Breast epithelium (tissue), 4 donors: ENCODE measurements at regions not wholly inside any gene's neighbourhood (a gene's known extent, or its start where the extent isn't known, plus 50 kb on each side); places are given as distances from the start of the nearest gene placed in this dataset.

Experiments used
- DNase-seq, 2 donors: peaks; one replicate each; pipeline ENCODE4 v3.0.0-alpha.2; 2019; ENCODE audit warnings: low spot score in 2 of 2
- H3K27ac ChIP-seq, 2 donors: fragments of 200-600 bp; sonication (generic) in 1 of 2; one replicate each; pipeline ENCODE4 v1.5.1; 2016 to 2019; ENCODE audit warnings: mild to moderate bottlenecking in 1 of 2
- H3K27me3 ChIP-seq, 2 donors: fragments of 200-600 bp; sonication (generic) in 1 of 2; one replicate each; pipeline versions ENCODE4 v1.5.1 to v1.6.0; 2017 to 2019; ENCODE audit warnings: control low read depth in 1 of 2, mild to moderate bottlenecking in 1 of 2
- H3K36me3 ChIP-seq: fragments of 200-600 bp; one replicate; pipeline ENCODE4 v1.5.1; 2019
- H3K4me1 ChIP-seq, 2 donors: fragments of 200-600 bp; sonication (generic); one replicate each; pipeline ENCODE4 v1.5.1; 2016 to 2019; ENCODE audit warnings: control low read depth in 1 of 2
- H3K4me3 ChIP-seq, 3 donors: fragments of 200-600 bp; sonication (generic); 1 replicate in 2 of 3; 2 replicates in 1 of 3; pipeline ENCODE4 v1.5.1; 2016 to 2019; ENCODE audit warnings: mild to moderate bottlenecking in 3 of 3, moderate library complexity in 2 of 3
- H3K9me3 ChIP-seq, 2 donors: fragments of 200-600 bp; sonication (generic) in 1 of 2; one replicate each; pipeline ENCODE4 v1.5.1; 2016 to 2019; ENCODE audit warnings: control low read depth in 1 of 2
- POLR2A ChIP-seq: fragments of 450-650 bp; IDR thresholded peaks from one replicate; pipeline ENCODE4 v1.6.1; 2016; ENCODE audit warnings: antibody characterized with exemption, mild to moderate bottlenecking, moderate library complexity
- POLR2AphosphoS5 ChIP-seq, 3 donors: sonication (generic); formaldehyde crosslinking; IDR thresholded peaks; one replicate each; pipeline ENCODE4 v1.6.1; 2017; ENCODE audit warnings: antibody characterized with exemption in 3 of 3
- intact Hi-C: fragments of 100-400 bp; cut with DNase I; formaldehyde crosslinking; loops from one replicate; pipeline ENCODE4 v1.15.1; 2023; ENCODE audit warnings: low total_unique reads
- TF ChIP-seq, protein P1 (sequence below), 3 donors: fragments of 450-650 bp; IDR thresholded peaks; one replicate each; pipeline ENCODE4 v1.5.1; 2016 to 2017; ENCODE audit warnings: antibody characterized with exemption in 3 of 3, mild to moderate bottlenecking in 3 of 3, moderate library complexity in 3 of 3

- intact Hi-C loops, result no loop called here
- H3K27ac ChIP-seq, result peak overlapping the region; percentile 43 to 68
- H3K4me3 ChIP-seq, result no peak overlapping the region
These were observed 622.1 kb downstream of the SPRY1 start for GRCh38 chr4:124018383-124019317.

GRCh38 chr4:124019749-124020549 is 623.4 kb downstream of the SPRY1 start:
- Histone ChIP-seq H3K9me3 (peaks cover 0 to 3% of the 10 kb centered on the region in 2 donors), H3K4me1 (no peaks in the 10 kb centered on the region), H3K27ac (peak overlapping the region in 1 of 2 donors; percentile 70), H3K4me3 (peak overlapping the region in 1 of 3 donors; percentile 26), H3K27me3 (no peaks in the 10 kb centered on the region), H3K36me3 (no peaks in the 10 kb centered on the region)
- intact Hi-C loops, result no loop called here
- no peak for DNase-seq
- TF ChIP-seq POLR2AphosphoS5 (IDR thresholded peaks at IDR 0.05) (no peak), POLR2A (no peak)
- TF ChIP-seq, protein P1, sequence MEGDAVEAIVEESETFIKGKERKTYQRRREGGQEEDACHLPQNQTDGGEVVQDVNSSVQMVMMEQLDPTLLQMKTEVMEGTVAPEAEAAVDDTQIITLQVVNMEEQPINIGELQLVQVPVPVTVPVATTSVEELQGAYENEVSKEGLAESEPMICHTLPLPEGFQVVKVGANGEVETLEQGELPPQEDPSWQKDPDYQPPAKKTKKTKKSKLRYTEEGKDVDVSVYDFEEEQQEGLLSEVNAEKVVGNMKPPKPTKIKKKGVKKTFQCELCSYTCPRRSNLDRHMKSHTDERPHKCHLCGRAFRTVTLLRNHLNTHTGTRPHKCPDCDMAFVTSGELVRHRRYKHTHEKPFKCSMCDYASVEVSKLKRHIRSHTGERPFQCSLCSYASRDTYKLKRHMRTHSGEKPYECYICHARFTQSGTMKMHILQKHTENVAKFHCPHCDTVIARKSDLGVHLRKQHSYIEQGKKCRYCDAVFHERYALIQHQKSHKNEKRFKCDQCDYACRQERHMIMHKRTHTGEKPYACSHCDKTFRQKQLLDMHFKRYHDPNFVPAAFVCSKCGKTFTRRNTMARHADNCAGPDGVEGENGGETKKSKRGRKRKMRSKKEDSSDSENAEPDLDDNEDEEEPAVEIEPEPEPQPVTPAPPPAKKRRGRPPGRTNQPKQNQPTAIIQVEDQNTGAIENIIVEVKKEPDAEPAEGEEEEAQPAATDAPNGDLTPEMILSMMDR (IDR thresholded peaks at IDR 0.05), result no peak

More at GRCh38 chr4:124018383-124019317, 622.1 kb downstream of the SPRY1 start:
- H3K36me3 ChIP-seq, result no peaks in the 10 kb centered on the region
- no peaks in the 10 kb centered on the region for H3K4me1 ChIP-seq
- H3K9me3 ChIP-seq, result peaks cover 0 to 3% of the 10 kb centered on the region in 2 donors
- no peak for TF ChIP-seq POLR2A
- TF ChIP-seq, protein P1 (IDR thresholded peaks at IDR 0.05), result no peak
- TF ChIP-seq POLR2AphosphoS5 (IDR thresholded peaks at IDR 0.05), result peak in 1 of 3 donors; percentile 51
- H3K27me3 ChIP-seq, result no peaks in the 10 kb centered on the region
- DNase-seq, result no peak

DNA sequence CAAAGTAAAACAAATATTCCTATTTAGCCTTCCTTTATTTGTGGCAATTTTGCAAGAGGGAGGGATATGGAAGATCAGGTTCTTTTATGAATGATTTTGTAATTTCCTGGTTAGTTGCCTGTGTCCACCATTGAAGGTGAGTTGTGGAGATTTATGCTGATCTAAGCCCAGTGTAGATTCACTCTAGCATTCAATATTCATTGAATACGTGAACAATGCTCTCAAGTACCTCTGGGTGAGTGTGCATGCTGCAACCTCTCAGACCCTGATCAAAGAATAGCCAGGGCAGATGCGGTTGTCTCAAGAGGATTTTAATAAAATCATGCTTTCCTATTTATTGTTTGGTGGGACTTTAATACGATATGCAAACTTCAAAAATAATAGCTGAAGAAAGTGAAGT is 628.4 kb downstream of the SPRY1 start:
- no peaks in the 10 kb centered on the region for H3K36me3 ChIP-seq
- no peaks in the 10 kb centered on the region for H3K27me3 ChIP-seq
- DNase-seq, result no peak
- no peaks in the 10 kb centered on the region for H3K4me1 ChIP-seq
- H3K4me3 ChIP-seq, result no peak overlapping the region
- intact Hi-C loops, result no loop called here
- H3K9me3 ChIP-seq, result peaks cover 0 to 3% of the 10 kb centered on the region in 2 donors
- H3K27ac ChIP-seq, result no peak overlapping the region
- TF ChIP-seq POLR2A (no peak), POLR2AphosphoS5 (IDR thresholded peaks at IDR 0.05) (no peak)
- TF ChIP-seq, protein P1 (IDR thresholded peaks at IDR 0.05), result no peak

DNA sequence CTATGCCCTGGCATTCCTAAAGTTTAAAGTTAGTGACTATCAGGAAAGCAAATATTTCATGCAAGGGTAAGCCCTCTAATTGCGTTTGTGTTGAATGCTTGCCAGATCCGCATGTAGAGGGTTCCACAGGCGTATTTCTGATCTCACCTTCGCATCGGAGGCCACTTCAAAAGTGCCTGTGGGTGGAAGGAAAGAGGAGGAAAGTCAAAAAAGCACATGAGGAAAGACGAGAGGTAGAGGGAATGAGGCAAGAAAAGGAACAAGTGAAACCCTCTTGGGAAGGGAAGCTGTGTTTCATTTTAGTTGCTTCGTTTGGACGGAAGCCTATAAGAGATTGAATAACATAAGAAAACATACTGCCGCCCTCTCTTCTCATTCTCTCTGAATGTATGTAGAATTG is 628.8 kb downstream of the SPRY1 start:
- H3K36me3 ChIP-seq, result no peaks in the 10 kb centered on the region
- no peaks in the 10 kb centered on the region for H3K4me1 ChIP-seq
- TF ChIP-seq, protein P1 (IDR thresholded peaks at IDR 0.05), result no peak
- TF ChIP-seq POLR2AphosphoS5 (IDR thresholded peaks at IDR 0.05), result no peak
- intact Hi-C loops, result no loop called here
- H3K9me3 ChIP-seq, result peaks cover 0 to 3% of the 10 kb centered on the region in 2 donors
- H3K4me3 ChIP-seq, result no peak overlapping the region
- H3K27ac ChIP-seq, result no peak overlapping the region
- H3K27me3 ChIP-seq, result no peaks in the 10 kb centered on the region
- DNase-seq, result no peak
